MCF 10A (cell line): ENCODE measurements at regions not wholly inside any gene's neighbourhood (a gene's known extent, or its start where the extent isn't known, plus 50 kb on each side); places are given as distances from the start of the nearest gene placed in this dataset.

ENCODE experiments used
- BruUV-seq: library from RNA; stranded (reverse); fragments of 400-500 nt; replicated peaks from 2 replicates; lab custom pipeline; 2021; lab: Mats Ljungman, UMichigan
- CTCF ChIA-PET: fragments of 300-600 bp; sonication (Branson Sonifier 250); formaldehyde crosslinking; extraction: SDS; loops from one replicate; lab custom pipeline; 2021; ENCODE audit warnings: antibody characterized with exemption, inconsistent platforms; lab: Yijun Ruan, JAX
- POLR2A ChIA-PET: fragments of 300-600, 350-650 bp; sonication (Branson Sonifier 250); formaldehyde crosslinking; extraction: SDS; loops from one replicate; lab custom pipeline; 2020; ENCODE audit warnings: antibody characterized with exemption, inconsistent platforms; lab: Yijun Ruan, JAX
- DNase-seq: peaks from one replicate; pipeline ENCODE4 v3.0.0-alpha.2; 2018; ENCODE audit not compliant: unreplicated experiment
- H3K27ac Mint-ChIP-seq: one replicate; pipeline ENCODE4 v1.8.0; 2022; ENCODE audit warnings: mild to moderate bottlenecking, low read depth, mixed read lengths; ENCODE audit not compliant: unreplicated experiment
- H3K27me3 Mint-ChIP-seq: one replicate; pipeline ENCODE4 v1.8.0; 2022; ENCODE audit warnings: mixed read lengths; ENCODE audit not compliant: insufficient read depth, unreplicated experiment
- H3K36me3 Mint-ChIP-seq: one replicate; pipeline ENCODE4 v1.8.0; 2022; ENCODE audit warnings: mild to moderate bottlenecking, moderate library complexity, mixed read lengths; ENCODE audit not compliant: insufficient read depth, unreplicated experiment
- H3K4me1 Mint-ChIP-seq: one replicate; pipeline ENCODE4 v1.8.0; 2022; ENCODE audit warnings: mixed read lengths; ENCODE audit not compliant: insufficient read depth, unreplicated experiment
- H3K4me3 Mint-ChIP-seq: one replicate; pipeline ENCODE4 v1.8.0; 2022; ENCODE audit warnings: mild to moderate bottlenecking, moderate library complexity, mixed read lengths; ENCODE audit not compliant: unreplicated experiment
- H3K9me3 Mint-ChIP-seq: one replicate; pipeline ENCODE4 v1.8.0; 2022; ENCODE audit warnings: mixed read lengths; ENCODE audit not compliant: unreplicated experiment
- CTCF ChIP-seq: fragments of 200-600 bp; IDR thresholded peaks from one replicate; pipeline ENCODE4 v1.8.0; 2022; ENCODE audit warnings: antibody characterized with exemption, mild to moderate bottlenecking; ENCODE audit not compliant: unreplicated experiment
- intact Hi-C: fragments of 100-400 bp; cut with micrococcal nuclease; formaldehyde crosslinking; loops from 2 replicates; pipeline ENCODE4 v1.14.1; 2022

- no peak overlapping the region for H3K4me3 Mint-ChIP-seq
- no peaks in the 10 kb centered on the region for H3K27me3 Mint-ChIP-seq
- intact Hi-C loops = no loop called here
- CTCF ChIA-PET = interaction anchor here (1.0 kb wide), 1 partner anchor 205 kb away, joined by 3 read pairs; no protein-coding TSS in a partner anchor
- POLR2A ChIA-PET = no interaction called here
- TF ChIP-seq CTCF = no peak
- no peaks in the 10 kb centered on the region for H3K4me1 Mint-ChIP-seq
- H3K9me3 Mint-ChIP-seq = no peaks in the 10 kb centered on the region
- no peak overlapping the region for H3K27ac Mint-ChIP-seq
- H3K36me3 Mint-ChIP-seq = no peaks in the 10 kb centered on the region
- no peak for DNase-seq
- no TSS peak for BruUV-seq
Measured at GRCh38 chr21:32070676-32071330, 198.0 kb downstream of the HUNK start.

GRCh38 chr21:32070126-32070525 lies 197.3 kb downstream of the HUNK start:
- Mint-ChIP-seq H3K27me3 (no peaks in the 10 kb centered on the region), H3K36me3 (no peaks in the 10 kb centered on the region), H3K4me1 (no peaks in the 10 kb centered on the region), H3K27ac (no peak overlapping the region), H3K4me3 (no peak overlapping the region), H3K9me3 (no peaks in the 10 kb centered on the region)
- DNase-seq = no peak
- intact Hi-C loops = no loop called here
- no peak for TF ChIP-seq CTCF
- ChIA-PET POLR2A (no interaction called here), CTCF (interaction anchor here (1.0 kb wide), 1 partner anchor 204 kb away, joined by 3 read pairs; no protein-coding TSS in a partner anchor)
- BruUV-seq = no TSS peak

- no peak overlapping the region for H3K27ac Mint-ChIP-seq
- no peak overlapping the region for H3K4me3 Mint-ChIP-seq
- CTCF ChIA-PET = interaction anchor here (0.6 kb wide), 1 partner anchor 213 kb away, joined by 3 read pairs; the partner anchor contains the start of gene MIS18A
- POLR2A ChIA-PET = no interaction called here
- H3K4me1 Mint-ChIP-seq = no peaks in the 10 kb centered on the region
- no peaks in the 10 kb centered on the region for H3K9me3 Mint-ChIP-seq
- no peaks in the 10 kb centered on the region for H3K27me3 Mint-ChIP-seq
- BruUV-seq = no TSS peak
- peak; percentile 4 for DNase-seq
- no peaks in the 10 kb centered on the region for H3K36me3 Mint-ChIP-seq
- intact Hi-C loops = no loop called here
- no peak for TF ChIP-seq CTCF
Measured at GRCh38 chr21:32065654-32066053, 192.8 kb downstream of the HUNK start.

- ChIA-PET CTCF (no interaction called here), POLR2A (no interaction called here)
- Mint-ChIP-seq H3K27me3 (no peaks in the 10 kb centered on the region), H3K9me3 (no peaks in the 10 kb centered on the region), H3K4me1 (no peaks in the 10 kb centered on the region), H3K27ac (no peak overlapping the region), H3K36me3 (no peaks in the 10 kb centered on the region), H3K4me3 (no peak overlapping the region)
- intact Hi-C loops = no loop called here
- no peak for TF ChIP-seq CTCF
- DNase-seq = no peak
- BruUV-seq = no TSS peak
Measured at GRCh38 chr21:32064281-32064910, 191.6 kb downstream of the HUNK start.
